M059J (cell line): ENCODE measurements at regions not wholly inside any gene's neighbourhood (a gene's known extent, or its start where the extent isn't known, plus 50 kb on each side); places are given as distances from the start of the nearest gene placed in this dataset.
"Not testable (repeated sequence)": the region's sequence is repeated elsewhere in the genome, so short reads cannot be mapped to it uniquely, and the experiment has no call there.

Experiments used
- DNase-seq: peaks from one replicate; pipeline ENCODE4 v3.0.0-alpha.2; 2012; ENCODE audit warnings: low read depth

DNA sequence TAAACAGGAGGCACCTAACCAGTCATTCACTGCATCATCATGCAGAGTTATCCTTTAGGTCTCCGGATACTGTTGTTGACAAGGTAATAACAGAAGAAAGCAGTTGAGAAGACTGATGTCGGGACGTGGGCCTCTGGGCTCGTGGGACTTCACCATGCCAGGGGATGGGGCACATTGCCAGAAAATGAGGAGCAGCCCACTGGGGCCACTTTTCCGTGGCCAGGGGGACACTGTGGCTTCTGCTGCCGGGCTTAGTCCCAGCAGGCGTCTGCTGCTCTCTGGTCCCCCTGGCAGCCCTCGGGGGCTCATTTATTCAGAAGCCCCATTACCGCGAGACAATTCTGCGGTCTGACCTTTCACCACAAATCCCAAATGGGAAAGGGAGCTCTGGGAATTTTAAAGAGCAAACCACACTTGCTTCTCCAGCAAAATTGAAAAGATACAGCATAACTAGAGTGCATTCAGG is 201.2 kb downstream of the DAD1 start:
- DNase-seq = peak; percentile 60

DNA sequence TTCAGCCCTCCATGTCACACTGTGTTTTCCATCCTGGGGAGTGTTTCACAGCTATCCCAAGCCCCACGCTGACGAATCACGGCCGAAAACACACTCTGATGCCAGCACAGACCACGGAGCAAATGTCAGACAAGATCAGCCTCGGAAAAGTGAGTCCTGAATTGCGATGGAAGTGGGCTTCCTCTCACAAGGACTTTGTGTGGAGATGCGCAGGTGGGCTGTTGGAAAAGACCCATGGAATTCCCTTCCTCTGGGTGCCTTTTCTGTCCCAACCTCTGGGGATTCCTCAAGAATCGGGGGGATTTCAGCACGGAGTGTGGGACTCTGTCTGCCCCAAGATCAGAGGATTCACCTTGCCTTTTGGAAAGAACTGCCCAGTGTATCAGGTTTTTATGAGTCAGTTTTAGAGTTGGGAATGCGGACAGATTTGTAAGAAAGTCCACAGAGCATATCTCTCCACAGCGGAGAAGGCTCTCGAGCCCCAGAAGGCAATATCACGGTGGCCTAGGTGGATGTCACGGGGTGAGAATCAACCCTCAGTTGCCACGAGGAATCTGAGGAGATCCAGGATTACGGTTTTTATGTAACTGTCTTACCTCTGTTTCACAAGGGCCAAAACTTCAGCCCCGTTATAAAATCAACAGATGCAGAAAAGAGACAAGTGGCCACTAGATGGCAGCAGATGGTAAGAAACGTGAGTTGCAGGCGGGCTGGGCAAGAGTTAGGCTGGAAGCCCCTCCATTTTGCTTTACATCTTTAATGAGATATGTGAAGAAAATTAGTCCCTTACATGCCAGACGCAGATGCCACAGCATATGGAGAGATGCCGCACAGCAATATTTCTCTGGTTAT is 201.9 kb downstream of the DAD1 start:
- DNase-seq = peak; percentile 72

DNA sequence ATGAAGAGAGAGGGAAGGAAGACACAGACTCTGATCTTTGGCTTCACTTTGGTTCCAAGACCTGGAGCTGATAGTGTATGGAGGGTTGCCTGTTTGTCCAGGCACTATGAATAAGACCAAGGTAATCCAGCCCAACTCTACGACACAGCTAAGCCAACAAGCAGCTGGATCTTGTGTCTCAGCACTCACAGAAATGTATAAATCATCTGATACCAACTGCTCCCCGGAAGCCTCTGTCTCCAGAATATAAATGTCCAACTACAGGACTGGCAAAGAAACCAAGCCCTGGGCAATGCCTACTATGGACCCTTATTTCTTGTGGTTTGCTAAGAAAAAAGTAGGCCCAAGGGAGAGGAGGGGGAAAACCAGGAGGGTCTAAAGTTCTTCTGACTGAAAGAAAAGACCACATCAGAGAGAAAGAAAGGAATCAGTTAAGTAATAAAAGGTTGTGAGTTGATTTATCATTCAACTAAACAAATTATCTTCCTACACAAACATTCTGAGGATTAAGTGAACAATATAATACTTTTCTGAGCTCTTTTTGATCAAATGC is 204.0 kb downstream of the DAD1 start:
- no peak for DNase-seq

DNA sequence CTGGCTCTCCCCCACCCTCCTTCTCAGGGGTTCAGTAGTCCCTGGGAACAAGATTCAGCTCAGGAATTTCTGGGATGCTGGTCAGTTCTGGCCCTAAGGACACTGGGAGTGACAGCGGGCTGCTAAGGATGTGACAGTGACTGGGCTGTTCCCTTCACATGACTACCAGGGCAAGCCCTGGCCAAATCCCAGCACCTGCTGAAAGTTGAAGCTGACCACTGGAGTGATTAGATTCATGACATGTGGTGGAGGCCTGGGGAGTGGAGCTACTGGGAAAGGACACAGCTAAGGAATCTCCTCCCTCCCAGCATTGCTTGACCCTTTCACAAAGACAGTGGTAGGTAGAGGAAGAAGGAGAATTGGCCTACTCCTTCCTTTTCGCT is 204.9 kb downstream of the DAD1 start:
- DNase-seq = no peak

DNA sequence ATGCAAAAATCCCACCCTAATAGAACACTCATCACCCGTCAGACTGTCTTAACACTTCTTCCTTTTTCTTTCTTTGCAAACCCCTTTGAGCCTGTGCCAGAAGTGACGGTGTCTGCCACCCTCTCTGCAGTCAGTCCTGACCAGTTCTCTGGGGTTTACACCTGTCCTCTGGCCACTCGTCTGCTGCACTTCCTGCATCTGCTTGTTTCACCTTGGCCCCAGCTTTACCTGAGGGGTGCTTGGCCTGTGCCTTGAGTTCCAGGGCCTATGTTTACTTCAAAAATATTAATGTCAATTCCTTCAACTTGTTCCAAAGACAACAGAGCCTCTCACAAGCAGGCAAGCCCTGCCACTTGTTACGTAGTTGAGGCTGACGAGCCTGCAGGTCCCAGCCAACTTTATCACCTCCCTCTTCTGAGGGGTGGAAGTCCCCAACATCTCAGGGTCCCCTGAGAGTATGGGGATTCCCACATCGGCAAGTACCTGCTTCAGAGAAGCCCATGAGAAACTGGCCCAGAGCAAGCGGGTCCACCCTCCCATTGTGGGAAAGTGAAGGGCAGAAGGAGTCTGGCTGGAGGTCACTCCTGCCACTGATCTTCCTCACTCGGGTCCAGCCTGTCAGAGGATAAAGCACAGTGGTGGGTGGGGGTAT is 205.4 kb downstream of the DAD1 start:
- DNase-seq = no peak

DNA sequence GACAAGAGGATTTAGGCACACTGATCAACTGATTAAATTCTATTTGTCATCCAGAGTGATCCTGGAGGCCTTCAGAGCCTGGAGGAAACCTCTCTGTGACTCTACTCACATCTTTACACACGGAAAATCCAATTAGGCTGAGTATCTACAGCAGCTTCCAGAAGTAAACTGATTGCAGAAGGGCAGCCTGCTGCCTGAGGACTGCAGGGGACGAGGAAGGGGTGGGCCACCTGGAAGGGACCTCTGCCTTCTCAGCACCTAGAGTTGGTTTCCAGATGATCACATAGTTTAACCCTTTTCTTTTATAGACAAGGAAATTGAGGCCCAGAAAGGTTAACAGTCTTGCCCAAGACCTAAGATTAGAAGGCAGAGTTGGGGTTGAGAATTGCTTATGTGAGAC is 206.1 kb downstream of the DAD1 start:
- no peak for DNase-seq

DNA sequence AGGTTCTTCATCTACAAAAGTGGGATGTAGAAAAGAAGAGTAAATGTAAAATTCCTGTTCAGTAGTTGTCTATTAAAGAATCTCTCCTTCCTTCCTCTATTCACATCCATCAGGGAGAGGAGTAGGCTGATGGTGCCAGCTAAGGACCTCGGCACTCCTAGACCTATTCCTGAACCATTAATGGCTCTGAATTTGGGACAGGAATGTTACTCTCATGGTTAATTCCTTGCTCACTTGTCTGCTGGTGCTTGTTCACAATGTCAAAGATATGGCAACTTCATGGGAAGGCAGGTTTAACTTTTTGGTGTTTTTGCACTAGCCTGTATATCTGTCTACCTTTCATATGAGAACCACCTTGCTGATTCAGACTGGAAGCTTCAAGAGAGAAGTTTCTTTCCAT is 206.6 kb downstream of the DAD1 start:
- DNase-seq = no peak

DNA sequence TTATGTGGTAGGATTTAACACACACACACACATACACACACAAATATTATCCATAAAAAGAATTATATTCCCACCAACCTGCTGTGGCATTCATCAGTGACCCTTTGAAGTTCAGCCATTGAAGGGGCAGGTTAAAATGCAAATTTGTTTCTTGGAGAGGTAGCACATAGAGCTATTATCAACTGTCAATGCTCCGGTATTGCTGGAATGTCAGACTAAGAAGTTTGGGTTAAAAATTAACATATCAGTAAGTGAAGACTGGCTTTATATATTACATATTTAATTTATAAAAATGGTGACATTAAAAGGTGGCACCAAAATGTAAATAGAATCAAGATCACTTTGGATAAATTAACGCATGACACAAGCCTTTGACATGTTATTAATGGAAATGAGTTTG is 207.3 kb downstream of the DAD1 start:
- no peak for DNase-seq

DNA sequence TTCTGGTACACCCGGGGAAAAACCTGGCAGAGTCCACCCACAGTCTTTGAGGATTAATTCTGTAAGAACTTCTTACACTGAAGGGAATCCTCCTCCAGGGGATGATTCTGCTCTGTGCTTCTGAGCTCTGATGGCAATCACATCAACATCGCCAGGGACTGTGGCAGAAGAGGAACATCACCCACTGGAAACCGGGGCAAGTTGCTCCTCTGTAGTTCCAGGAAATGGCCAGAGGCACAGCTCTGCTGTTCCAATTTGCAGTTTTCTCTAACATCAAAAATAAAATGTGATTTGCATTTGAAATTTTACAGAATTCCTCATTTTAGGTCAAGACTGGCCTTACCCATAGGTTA is 207.6 kb downstream of the DAD1 start:
- no peak for DNase-seq

DNA sequence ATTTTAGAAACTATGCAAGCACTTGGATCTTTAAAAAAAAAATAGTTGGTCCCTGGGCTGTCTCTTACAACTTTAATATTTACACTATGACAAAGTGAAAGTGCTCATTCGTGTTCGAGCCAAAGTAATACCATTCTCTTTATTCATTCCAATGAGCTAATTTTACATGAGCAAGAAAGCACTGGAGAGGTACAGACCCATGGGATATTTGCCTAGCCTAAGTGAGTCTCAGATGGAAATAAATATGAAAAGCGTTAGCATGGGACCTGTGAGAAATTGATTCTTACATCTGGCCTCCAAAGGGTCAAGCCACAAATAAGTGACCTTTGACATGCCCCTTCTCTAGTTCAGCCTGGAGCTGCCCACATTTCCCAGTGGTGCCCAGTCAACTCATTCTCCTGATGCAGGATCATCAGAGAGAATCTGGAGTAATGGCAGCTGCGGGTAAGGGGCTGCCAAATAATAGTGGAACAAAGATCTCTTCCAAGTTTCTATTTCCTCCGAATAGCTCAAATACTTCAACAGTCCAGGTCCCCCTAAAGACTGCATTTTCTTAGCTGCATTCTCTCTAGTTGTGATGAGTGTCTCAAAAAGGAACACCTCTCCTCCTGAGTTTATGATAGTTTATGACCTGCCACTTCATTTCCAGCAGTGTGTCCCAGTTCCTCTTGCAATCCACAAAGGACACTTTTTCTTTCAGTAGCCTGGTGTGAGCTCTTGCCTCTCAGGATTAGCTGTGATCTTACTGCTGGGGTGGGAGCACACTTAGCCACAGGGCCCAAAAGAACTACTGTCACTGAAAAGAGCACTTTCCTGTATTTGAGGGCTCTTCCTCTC is 208.2 kb downstream of the DAD1 start:
- DNase-seq = peak; percentile 26

DNA sequence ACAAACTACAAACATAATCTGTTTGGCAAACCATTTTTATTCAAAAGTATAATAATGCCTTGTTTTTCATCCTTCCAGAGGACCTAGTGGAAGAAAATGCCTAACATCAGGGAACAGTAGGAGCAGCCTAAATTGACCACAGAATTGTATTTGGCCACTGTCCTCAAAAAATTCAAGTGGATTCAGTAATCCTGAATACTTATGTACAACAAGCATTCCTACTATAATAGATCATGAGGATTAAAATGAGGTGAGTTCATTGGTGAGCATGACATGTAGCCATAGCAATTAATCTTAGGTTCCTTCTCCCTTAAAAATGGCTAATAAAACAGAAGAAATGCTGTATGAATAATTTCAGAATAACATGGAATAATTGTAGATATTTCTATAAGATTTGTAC is 209.3 kb downstream of the DAD1 start:
- peak; percentile 44 for DNase-seq

DNA sequence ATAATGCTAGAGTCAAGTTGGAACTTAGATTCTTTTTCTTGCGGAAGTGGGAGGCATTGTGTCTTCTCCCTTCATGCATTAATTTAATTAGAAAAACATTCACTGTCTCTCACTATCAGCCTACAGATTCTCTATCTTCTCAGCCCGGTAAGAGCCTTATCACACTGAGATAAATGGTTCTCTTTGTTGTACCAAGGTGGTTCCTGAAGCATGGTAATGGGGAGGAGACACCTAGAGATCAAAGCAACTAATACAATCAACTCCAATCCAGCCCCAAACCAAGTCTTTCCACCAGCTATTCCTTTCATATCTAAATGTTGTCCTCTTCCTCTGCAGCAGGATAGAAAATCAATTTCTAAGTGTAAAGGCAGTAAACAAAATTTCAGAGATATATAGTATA is 210.8 kb downstream of the DAD1 start:
- no peak for DNase-seq

DNA sequence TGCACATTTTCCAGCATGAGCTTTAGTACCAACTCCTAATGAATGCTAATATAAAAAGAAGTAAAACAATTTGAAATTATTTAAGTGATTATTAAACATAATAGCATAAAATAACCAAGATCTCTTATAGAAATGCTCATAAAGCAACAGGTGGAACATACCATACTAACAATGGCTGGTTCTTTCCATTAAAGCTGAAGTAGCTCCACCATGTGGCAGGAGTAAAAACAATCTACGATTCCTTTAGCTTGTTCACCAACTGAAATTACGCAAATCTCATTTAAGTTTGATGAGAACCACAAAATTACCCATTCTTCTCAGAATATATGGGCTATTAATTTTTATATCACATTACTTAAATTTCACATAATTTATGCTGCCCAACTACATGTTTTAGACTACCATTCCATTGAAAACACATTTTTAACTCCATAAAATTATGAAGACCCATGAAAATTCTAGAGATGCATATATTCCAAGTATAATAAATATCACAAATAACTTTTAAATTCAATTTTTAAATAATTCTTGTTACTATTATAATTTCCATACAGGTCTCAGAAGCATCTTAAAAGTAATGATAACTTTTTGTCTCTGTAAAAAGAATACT is 213.6 kb downstream of the DAD1 start:
- peak; percentile 58 for DNase-seq

DNA sequence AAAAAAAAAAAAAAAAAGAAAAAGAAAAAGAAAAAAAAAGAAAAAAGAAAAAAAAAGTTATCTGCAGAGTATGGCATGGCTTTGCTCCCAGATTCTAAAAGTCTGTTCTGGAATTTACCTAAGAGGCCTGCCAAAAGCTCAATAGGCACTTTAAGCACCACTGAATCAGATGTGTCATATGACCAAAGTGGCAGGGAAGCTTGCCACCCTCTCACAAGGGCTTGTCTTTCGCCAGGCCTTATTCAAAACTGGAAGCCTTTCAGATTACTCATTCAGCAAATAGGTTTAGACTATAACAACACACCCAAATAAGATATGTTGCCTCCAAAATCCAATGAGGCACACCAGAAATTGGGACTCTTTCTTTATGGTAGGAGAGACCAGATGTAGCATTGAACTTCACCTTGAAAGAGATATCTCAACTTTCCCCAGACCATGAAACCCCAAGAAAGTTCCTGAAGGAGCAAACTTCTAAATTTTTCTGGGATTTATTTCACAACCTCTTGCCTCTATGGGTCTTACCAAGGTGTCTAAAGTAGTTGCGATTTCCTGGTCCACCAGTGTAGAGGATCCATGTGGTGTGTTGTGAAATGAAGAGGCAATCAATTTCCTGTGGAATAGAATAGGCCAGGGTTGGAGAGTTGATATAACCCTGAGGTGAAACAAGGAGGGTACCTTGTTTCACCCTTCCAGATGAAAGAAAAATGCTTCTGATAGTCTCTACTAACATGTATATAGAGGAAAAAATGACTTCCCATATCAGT is 218.8 kb downstream of the DAD1 start:
- peak; percentile 81 for DNase-seq

DNA sequence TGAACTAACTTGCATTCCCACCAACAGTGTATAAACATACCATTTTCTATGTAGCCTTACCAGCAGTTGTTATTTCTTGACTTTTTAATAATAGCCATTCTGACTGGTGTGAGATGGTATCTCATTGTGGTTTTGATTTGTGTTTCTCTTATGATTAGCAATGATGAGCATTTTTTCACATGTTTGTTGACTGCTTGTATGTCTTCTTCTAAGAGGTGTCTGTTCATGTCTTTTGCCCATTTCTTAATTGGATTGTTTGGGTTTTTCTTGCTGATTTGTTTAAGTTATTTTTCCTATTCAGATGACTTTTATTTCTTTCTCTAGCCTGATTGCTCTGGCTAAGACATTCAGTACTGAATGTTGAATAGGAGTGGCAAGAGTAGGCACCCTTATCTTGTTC is 230.3 kb downstream of the DAD1 start:
- DNase-seq = no peak

DNA sequence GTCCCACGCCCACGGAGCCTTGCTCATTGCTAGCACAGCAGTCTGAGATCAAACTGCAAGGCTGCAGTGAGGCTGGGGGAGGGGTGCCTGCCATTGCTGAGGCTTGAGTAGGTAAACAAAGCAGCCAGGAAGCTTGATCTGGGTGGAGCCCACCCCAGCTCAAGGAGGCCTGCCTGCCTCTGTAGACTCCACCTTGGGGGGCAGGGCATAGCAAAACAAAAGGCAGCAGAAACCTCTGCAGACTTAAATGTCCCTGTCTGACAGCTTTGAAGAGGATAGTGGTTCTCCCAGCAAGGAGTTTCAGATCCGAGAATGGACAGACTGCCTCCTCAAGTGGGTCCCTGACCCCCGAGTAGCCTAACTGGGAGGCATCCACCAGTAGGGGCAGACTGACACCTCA is 239.7 kb downstream of the DAD1 start:
- DNase-seq = not testable (repeated sequence)

DNA sequence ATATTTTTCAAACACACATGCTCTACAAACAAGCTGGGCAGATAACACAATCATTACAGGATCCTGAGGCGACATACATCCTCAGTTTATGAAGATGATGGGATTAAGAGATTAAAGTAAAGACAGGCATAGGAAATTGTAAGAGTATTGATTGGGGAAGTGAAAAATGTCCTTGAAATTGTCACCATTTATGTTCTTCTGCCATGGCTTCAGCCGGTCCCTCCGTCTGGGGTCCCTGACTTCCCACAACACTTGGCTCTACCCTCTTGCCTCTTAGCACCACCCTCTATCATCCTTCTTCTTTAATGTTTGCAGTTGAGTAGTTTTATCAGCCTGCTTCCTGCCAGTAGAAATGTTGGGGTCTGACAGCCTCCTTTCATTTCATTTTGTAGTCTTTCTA is 244.4 kb downstream of the DAD1 start:
- DNase-seq = no peak

DNA sequence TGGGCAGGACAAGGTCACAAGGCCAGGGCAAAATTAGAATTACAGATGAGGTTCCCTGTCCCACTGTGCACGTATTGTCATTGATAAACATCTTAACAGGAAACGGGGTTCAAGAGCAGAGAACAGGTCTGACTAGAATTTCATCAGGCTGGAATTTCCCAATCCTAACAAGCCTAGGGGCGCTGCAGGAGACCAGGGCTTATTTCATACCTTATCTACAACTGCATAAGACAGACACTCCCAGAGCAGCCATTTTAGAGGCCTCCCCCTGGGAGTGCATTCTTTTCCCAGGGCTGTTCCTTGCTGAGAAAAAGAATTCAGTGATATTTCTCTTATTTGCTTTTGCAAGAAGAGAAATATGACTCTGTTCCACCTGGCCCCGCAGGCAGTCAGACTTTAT is 244.8 kb downstream of the DAD1 start:
- not testable (repeated sequence) for DNase-seq

DNA sequence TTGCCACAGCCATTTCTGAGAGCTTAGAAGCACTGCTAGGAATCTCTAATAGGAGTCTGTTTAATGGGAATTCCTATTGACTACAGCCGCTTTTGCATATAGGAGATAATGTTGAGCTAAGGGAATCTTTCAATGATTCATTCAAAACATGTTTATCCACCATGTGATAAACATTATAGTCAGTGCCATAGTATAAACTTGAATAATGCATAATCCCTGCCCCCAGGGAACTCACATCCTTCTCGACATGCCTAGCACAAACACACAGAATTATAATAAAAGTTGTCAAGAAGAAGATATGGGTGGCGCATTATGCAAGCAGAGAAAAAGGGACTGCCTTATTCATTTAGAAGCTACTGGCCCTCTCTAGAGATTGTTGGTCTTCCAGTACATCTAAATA is 248.0 kb downstream of the DAD1 start:
- no peak for DNase-seq

DNA sequence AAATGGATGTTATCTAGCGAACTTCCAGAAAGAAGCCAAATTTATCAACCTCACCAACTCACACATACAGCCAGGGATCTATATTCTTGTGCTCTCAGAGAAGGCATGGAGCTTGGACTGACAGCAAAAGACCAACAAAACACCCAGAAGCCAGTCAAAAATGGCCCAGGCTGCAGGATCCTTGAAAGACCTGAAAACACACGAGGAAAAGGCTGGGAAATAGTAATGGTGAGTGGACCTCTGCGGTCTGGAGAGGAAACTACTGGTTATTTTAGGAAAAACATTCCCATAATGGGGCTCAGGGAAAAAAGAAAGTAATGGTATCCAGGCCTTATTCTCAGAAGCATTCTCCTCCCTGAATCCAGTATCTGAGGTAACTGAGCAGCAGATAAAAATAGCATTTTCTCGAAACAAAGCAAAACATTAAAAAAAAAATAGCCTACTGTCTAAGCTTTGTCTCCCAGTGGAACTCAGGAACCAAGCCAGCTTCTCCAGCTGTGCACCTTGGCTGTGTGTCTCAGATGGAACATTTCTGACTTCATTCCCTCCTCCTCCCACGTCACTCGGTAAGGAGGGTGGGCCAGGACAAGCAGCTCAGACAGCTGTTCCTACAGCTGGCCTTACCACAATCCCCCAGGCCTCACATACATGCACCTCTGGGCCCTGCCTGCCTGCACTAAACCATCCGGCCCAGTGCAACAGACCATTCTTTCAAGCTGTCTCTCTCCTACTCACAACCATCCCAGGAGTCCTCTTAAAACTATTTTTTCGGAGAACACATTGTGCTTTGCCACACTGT is 249.9 kb downstream of the DAD1 start:
- DNase-seq = no peak
